8988T (cell line): ENCODE measurements at regions not wholly inside any gene's neighbourhood (a gene's known extent, or its start where the extent isn't known, plus 50 kb on each side); places are given as distances from the start of the nearest gene placed in this dataset.

Source experiments
- DNase-seq: peaks from one replicate; pipeline ENCODE4 v3.0.0; 2011

GRCh38 chr20:61191096-61191495 lies 61.0 kb upstream of the CDH4 start:
- DNase-seq = no peak

- DNase-seq = no peak
Observed at GRCh38 chr20:61192337-61192950, 59.6 kb upstream of the CDH4 start.

- no peak for DNase-seq
Observed at GRCh38 chr20:61193164-61193563, 58.9 kb upstream of the CDH4 start.
